Activated naive CD4-positive, alpha-beta T cell treated with anti-CD3 and anti-CD28 coated beads for 36 hours (primary cell): ENCODE measurements at regions not wholly inside any gene's neighbourhood (a gene's known extent, or its start where the extent isn't known, plus 50 kb on each side); places are given as distances from the start of the nearest gene placed in this dataset.
"Not testable (repeated sequence)": the region's sequence is repeated elsewhere in the genome, so short reads cannot be mapped to it uniquely, and the experiment has no call there.

ENCODE experiments used
- CTCF ChIA-PET: fragments of 350-600 bp; sonication (Branson Sonifier 250); formaldehyde crosslinking; loops from one replicate; lab custom pipeline; 2021; ENCODE audit warnings: antibody characterized with exemption; lab: Charles Lee
- DNase-seq: peaks from one replicate; pipeline ENCODE4 v3.0.0-alpha.2; 2020
- H3K27ac Mint-ChIP-seq: one replicate; pipeline ENCODE4 v1.8.0; 2021; ENCODE audit warnings: mild to moderate bottlenecking, mixed read lengths
- H3K27me3 Mint-ChIP-seq: one replicate; pipeline ENCODE4 v1.8.0; 2021; ENCODE audit warnings: low read depth, mixed read lengths
- H3K36me3 Mint-ChIP-seq: one replicate; pipeline ENCODE4 v1.8.0; 2021; ENCODE audit warnings: low read depth, mixed read lengths
- H3K4me1 Mint-ChIP-seq: one replicate; pipeline ENCODE4 v1.8.0; 2021; ENCODE audit warnings: low read depth, mixed read lengths
- H3K4me3 Mint-ChIP-seq: one replicate; pipeline ENCODE4 v1.8.0; 2021; ENCODE audit warnings: mild to moderate bottlenecking, moderate library complexity, mixed read lengths
- H3K9me3 Mint-ChIP-seq: one replicate; pipeline ENCODE4 v1.8.0; 2021; ENCODE audit warnings: mixed read lengths
- intact Hi-C: fragments of 100-400 bp; cut with micrococcal nuclease; formaldehyde crosslinking; loops from one replicate; pipeline ENCODE4 v1.15.1; 2023

DNA sequence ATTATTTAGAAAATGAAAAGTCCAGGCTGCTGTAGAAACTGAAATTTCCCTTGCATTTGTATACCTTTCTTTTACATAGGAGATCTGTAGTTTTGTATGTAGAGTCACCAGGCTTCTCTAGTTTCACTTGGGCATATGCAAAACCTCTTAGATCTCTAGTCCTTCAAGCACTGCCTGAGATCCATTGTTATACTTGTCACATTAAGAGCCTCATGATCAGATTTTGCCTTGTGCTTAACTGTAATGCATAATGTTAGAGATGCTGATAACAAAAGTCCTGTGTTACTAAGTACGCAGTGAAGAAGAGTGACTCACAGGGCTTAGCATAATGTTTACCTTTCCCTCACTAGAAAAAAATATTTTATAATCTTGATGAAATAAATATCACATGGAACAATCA, 250.2 kb downstream of the CYLC2 start:
- Mint-ChIP-seq H3K4me3 (no peak overlapping the region), H3K9me3 (peaks cover 5% of the 10 kb centered on the region), H3K36me3 (no peaks in the 10 kb centered on the region), H3K4me1 (no peaks in the 10 kb centered on the region), H3K27ac (no peak overlapping the region), H3K27me3 (no peaks in the 10 kb centered on the region)
- intact Hi-C loops = no loop called here
- DNase-seq = no peak
- CTCF ChIA-PET = no interaction called here

- H3K36me3 Mint-ChIP-seq = no peaks in the 10 kb centered on the region
- CTCF ChIA-PET = no interaction called here
- H3K4me3 Mint-ChIP-seq = no peak overlapping the region
- DNase-seq = no peak
- H3K4me1 Mint-ChIP-seq = no peaks in the 10 kb centered on the region
- no peak overlapping the region for H3K27ac Mint-ChIP-seq
- peaks cover 5% of the 10 kb centered on the region for H3K9me3 Mint-ChIP-seq
- H3K27me3 Mint-ChIP-seq = no peaks in the 10 kb centered on the region
- intact Hi-C loops = no loop called here
Observed at GRCh38 chr9:103261951-103262350, 266.8 kb downstream of the CYLC2 start.

DNA sequence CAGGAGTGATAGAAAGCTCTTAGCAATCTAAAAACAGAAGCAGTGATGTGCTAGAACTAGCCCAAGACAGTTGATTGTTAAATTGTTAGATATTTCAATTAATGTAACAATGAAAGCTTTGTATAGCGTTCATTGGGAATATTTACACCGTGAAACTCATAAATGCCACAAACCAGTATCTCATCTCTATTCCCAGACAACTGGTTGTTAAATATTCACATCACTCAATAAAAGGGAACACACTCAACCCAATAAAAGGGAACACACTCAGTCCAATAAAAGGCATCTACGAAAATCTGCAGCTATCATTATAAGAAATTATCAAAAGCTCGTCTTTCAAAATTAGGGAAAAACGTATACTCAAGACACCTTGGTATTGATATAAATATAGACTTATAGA, 270.9 kb downstream of the CYLC2 start:
- H3K27me3 Mint-ChIP-seq = no peaks in the 10 kb centered on the region
- CTCF ChIA-PET = no interaction called here

DNA sequence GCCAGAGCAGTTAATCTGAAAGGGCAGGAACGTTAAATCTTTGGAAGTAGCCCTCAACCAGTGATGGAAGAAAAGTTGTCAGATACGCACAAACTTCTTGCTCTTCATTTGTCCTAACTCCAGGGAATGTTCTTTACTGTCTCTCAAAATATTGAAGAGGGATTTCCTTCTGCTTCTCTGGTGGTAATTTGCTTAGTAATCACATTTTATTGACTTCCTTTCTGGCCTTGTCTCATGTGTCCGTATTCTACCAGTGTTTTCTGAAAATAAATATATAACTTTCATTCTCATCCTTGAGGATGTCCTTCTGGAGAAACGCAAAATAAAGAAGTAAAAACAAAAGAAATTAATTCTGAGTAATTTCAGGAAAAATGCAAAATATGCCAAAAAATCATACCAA, 282.1 kb downstream of the CYLC2 start:
- intact Hi-C loops = no loop called here
- Mint-ChIP-seq H3K27me3 (no peaks in the 10 kb centered on the region), H3K36me3 (no peaks in the 10 kb centered on the region), H3K4me1 (no peaks in the 10 kb centered on the region), H3K27ac (no peak overlapping the region), H3K9me3 (peaks cover 8% of the 10 kb centered on the region), H3K4me3 (no peak overlapping the region)
- DNase-seq = no peak
- CTCF ChIA-PET = no interaction called here

More for the DNA sequence above, 270.9 kb downstream of the CYLC2 start:
- intact Hi-C loops = no loop called here
- H3K36me3 Mint-ChIP-seq = no peaks in the 10 kb centered on the region
- H3K4me3 Mint-ChIP-seq = no peak overlapping the region
- no peaks in the 10 kb centered on the region for H3K4me1 Mint-ChIP-seq
- H3K9me3 Mint-ChIP-seq = peaks cover 2% of the 10 kb centered on the region
- DNase-seq = no peak
- no peak overlapping the region for H3K27ac Mint-ChIP-seq

GRCh38 chr9:103281126-103281525, 286.0 kb downstream of the CYLC2 start:
- DNase-seq = no peak
- Mint-ChIP-seq H3K4me1 (no peaks in the 10 kb centered on the region), H3K9me3 (peaks cover under 1% of the 10 kb centered on the region), H3K27me3 (no peaks in the 10 kb centered on the region), H3K4me3 (no peak overlapping the region), H3K36me3 (no peaks in the 10 kb centered on the region), H3K27ac (no peak overlapping the region)
- intact Hi-C loops = no loop called here
- CTCF ChIA-PET = no interaction called here

DNA sequence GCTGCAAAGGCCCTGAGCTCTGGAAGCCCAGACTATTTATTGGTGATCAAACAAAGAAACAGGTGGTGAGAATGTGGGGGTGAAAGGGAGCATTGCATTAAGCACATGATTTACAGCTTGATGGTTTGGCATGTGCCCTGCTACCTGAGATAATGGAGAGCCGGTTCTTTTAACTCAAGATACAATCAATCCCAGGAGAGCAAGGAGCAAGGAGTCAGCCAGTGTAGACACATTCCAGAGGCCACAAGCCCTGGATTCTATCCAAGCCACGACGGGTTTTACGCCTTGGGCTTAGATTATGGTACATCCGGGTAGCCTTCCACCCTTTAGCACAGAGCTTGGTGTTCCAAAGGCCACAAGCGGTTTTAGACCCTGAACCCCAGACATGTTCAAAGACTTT, 292.2 kb downstream of the CYLC2 start:
- Mint-ChIP-seq H3K4me1 (no peaks in the 10 kb centered on the region), H3K27me3 (no peaks in the 10 kb centered on the region), H3K9me3 (peaks cover 4% of the 10 kb centered on the region), H3K4me3 (no peak overlapping the region), H3K27ac (no peak overlapping the region), H3K36me3 (no peaks in the 10 kb centered on the region)
- intact Hi-C loops = no loop called here
- CTCF ChIA-PET = no interaction called here
- DNase-seq = no peak

GRCh38 chr9:103296189-103296588, 301.1 kb downstream of the CYLC2 start:
- no peak for DNase-seq

DNA sequence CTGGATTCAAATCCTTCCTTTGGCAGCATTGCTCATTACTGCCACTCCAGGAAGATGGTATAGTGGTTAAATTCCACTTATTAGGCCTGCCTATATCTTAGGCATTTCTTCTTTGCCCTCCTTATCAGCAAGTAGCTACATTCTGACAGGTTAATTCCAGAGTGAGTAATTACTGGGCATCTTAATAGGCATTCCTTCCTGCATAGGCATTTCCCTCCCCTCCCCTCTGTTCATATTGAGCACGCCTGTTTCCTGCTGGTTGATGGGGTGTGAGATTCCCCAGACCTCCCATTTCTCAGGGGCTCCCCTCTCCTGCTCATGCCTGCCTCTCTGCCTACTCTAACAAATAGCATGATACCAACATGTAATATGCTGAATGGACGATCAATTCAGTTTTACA, 305.9 kb downstream of the CYLC2 start:
- H3K36me3 Mint-ChIP-seq = no peaks in the 10 kb centered on the region
- no peaks in the 10 kb centered on the region for H3K9me3 Mint-ChIP-seq
- H3K27ac Mint-ChIP-seq = no peak overlapping the region
- DNase-seq = no peak
- CTCF ChIA-PET = no interaction called here
- H3K4me1 Mint-ChIP-seq = no peaks in the 10 kb centered on the region
- no peaks in the 10 kb centered on the region for H3K27me3 Mint-ChIP-seq
- H3K4me3 Mint-ChIP-seq = no peak overlapping the region
- intact Hi-C loops = no loop called here

More at GRCh38 chr9:103296189-103296588, 301.1 kb downstream of the CYLC2 start:
- intact Hi-C loops = no loop called here
- Mint-ChIP-seq H3K36me3 (no peaks in the 10 kb centered on the region), H3K4me3 (no peak overlapping the region), H3K9me3 (no peaks in the 10 kb centered on the region), H3K27ac (no peak overlapping the region), H3K4me1 (no peaks in the 10 kb centered on the region), H3K27me3 (no peaks in the 10 kb centered on the region)
- CTCF ChIA-PET = no interaction called here

DNA sequence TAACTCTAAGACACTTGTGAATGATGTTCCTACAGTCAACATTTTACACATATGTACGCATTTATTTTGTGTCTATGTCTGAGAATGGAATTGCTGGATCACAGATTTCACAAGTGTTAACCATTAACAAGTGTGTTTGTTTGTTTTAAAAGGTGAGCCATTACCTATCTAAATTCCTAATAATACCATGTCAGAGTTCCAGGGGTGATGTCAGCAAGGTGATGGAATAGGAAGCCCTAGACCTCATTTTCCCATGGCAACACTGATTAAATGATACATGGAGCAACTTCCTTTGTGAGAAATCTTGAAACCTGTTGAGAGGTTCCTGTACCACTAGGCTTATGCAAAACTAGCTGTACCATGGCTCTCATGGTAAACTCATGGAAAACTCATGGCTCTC, 309.7 kb downstream of the CYLC2 start:
- CTCF ChIA-PET = no interaction called here
- DNase-seq = no peak
- peaks cover 1% of the 10 kb centered on the region for H3K9me3 Mint-ChIP-seq
- H3K4me3 Mint-ChIP-seq = no peak overlapping the region
- intact Hi-C loops = no loop called here
- no peaks in the 10 kb centered on the region for H3K36me3 Mint-ChIP-seq
- H3K27me3 Mint-ChIP-seq = no peaks in the 10 kb centered on the region
- no peaks in the 10 kb centered on the region for H3K4me1 Mint-ChIP-seq
- no peak overlapping the region for H3K27ac Mint-ChIP-seq

- H3K36me3 Mint-ChIP-seq = no peaks in the 10 kb centered on the region
- CTCF ChIA-PET = no interaction called here
- intact Hi-C loops = no loop called here
- no peak overlapping the region for H3K4me3 Mint-ChIP-seq
- no peak for DNase-seq
- no peaks in the 10 kb centered on the region for H3K27me3 Mint-ChIP-seq
- no peak overlapping the region for H3K27ac Mint-ChIP-seq
- H3K9me3 Mint-ChIP-seq = no peaks in the 10 kb centered on the region
- no peaks in the 10 kb centered on the region for H3K4me1 Mint-ChIP-seq
Observed at GRCh38 chr9:103319979-103320378, 324.8 kb downstream of the CYLC2 start.

DNA sequence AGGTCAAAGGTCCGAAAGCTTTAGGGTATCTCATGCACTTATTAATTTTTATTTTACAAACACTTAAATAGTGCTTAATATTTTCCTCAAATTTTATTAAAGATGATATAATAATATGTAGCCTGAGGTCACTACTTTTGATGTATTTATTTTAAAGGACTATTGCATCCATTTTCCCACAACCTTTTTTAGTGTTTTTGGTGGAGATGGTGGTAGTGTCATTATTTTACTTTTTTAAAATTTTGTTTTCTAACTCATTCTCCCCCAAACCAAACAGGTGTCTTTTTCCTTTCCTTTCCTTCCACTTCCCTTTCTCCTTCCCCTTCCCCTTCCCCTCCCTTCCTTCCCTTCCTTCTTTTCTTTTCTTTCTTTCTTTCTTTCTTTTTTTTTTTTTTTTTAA, 328.6 kb downstream of the CYLC2 start:
- Mint-ChIP-seq H3K4me1 (no peaks in the 10 kb centered on the region), H3K27me3 (no peaks in the 10 kb centered on the region), H3K27ac (no peak overlapping the region), H3K4me3 (no peak overlapping the region), H3K9me3 (peaks cover 6% of the 10 kb centered on the region), H3K36me3 (no peaks in the 10 kb centered on the region)
- intact Hi-C loops = no loop called here
- CTCF ChIA-PET = no interaction called here
- no peak for DNase-seq

GRCh38 chr9:103335461-103335860, 340.3 kb downstream of the CYLC2 start:
- no peaks in the 10 kb centered on the region for H3K27me3 Mint-ChIP-seq
- intact Hi-C loops = no loop called here
- no peak overlapping the region for H3K27ac Mint-ChIP-seq
- no peaks in the 10 kb centered on the region for H3K4me1 Mint-ChIP-seq
- no peak overlapping the region for H3K4me3 Mint-ChIP-seq
- no peak for DNase-seq
- no peaks in the 10 kb centered on the region for H3K36me3 Mint-ChIP-seq
- CTCF ChIA-PET = no interaction called here
- H3K9me3 Mint-ChIP-seq = peaks cover 2% of the 10 kb centered on the region

DNA sequence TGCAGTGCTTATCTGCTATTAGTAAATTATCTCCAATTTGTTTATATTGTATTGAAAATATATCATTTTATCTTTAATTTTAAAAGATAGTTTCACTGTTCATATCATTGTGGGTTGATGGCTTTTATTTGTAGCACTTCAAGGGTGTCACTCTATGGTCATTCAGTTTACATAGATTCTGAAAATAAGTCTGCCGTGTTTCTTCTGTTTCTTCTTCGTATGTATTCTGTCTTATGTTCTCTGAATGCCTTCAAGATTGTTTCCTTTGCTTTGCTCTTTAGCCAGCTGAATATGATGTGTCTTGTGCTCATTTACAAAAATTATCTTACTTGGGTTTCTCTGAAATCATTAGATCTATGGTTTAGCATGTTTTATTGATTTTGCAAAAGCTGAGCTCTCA, 359.9 kb downstream of the CYLC2 start:
- H3K4me1 Mint-ChIP-seq = no peaks in the 10 kb centered on the region
- H3K9me3 Mint-ChIP-seq = peaks cover 8% of the 10 kb centered on the region
- no peaks in the 10 kb centered on the region for H3K36me3 Mint-ChIP-seq
- no peak overlapping the region for H3K4me3 Mint-ChIP-seq
- H3K27ac Mint-ChIP-seq = no peak overlapping the region
- H3K27me3 Mint-ChIP-seq = no peaks in the 10 kb centered on the region
- intact Hi-C loops = no loop called here
- CTCF ChIA-PET = no interaction called here
- no peak for DNase-seq

DNA sequence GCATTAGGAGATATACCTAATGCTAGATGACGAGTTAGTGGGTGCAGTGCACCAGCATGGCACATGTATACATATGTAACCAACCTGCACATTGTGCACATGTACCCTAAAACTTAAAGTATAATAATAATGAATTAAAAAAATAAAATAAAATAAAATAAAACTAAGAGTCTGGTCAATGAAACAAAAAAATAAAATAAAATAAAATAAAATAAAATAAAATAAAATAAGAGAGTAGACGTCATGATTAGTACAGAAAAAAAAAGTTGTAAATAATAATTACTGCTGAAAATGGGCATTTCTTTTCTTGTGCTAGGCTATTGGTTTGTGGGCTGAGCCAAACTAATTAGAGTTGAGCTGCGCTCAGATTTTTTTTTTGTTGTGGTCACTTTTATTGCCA, 362.8 kb downstream of the CYLC2 start:
- intact Hi-C loops, H3K4me1 Mint-ChIP-seq, DNase-seq, H3K27ac Mint-ChIP-seq, H3K9me3 Mint-ChIP-seq, H3K4me3 Mint-ChIP-seq, H3K27me3 Mint-ChIP-seq, CTCF ChIA-PET, H3K36me3 Mint-ChIP-seq: not testable (repeated sequence)
